ENCODE measurements at regions not wholly inside any gene's neighbourhood (a gene's known extent, or its start where the extent isn't known, plus 50 kb on each side); places are given as distances from the start of the nearest gene placed in this dataset.

DNA sequence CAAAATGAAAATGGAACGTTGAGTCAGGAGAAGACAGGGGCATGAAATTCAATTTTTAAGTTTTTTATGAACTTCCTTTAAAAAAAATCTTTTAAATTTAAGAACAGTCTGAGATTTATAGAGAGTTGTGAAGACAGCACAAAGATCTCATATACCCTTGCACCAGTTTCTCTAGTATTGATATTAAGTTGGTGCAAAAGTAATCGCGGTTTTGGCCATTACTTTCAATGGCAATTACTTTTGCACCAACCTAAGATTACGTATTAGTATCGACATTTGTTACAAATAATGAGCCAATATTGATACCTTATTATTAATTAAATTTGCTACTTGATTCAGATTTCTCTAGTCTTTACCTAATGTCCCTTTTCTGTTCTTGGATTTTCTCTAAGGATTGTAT lies 684.4 kb upstream of the CDH8 start:
- no peak for TF ChIP-seq CTCF (IDR thresholded peaks at IDR 0.05)
- DNase-seq = no peak
- H3K36me3 Mint-ChIP-seq (ENCODE audit: low read depth) = peaks cover 5% of the 10 kb centered on the region; the same call in 1 of the 2 replicates
- peaks cover 55% of the 10 kb centered on the region for H3K9me3 Mint-ChIP-seq
- no peak overlapping the region for H3K27ac Mint-ChIP-seq
- H3K4me3 Mint-ChIP-seq = no peak overlapping the region
- no peaks in the 10 kb centered on the region for H3K27me3 Mint-ChIP-seq (ENCODE audit: insufficient read depth)
- no peaks in the 10 kb centered on the region for H3K4me1 Mint-ChIP-seq (ENCODE audit: low read depth)

DNA sequence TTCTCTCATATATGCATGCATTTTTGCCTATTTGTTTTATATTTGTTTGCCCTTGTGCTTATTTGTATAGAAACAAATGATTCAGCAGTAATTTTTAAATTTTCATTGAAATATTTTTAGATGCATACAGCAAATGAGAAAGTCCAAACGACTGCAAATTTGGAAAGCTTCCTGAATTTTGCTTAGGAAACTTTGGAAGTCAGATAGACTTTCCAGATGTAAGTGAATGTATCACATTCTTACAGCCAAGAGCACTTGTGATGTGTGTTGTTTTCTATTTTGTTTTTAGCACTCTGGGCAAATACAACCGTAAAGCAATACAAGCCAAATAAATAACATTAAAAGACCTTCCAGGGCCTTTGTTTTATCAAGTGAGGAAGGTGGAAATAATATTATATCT lies 680.8 kb upstream of the CDH8 start:
- DNase-seq = no peak
- Mint-ChIP-seq H3K36me3 (ENCODE audit: low read depth) (no peaks in the 10 kb centered on the region; the same call in 1 of the 2 replicates), H3K4me3 (no peak overlapping the region), H3K27ac (no peak overlapping the region), H3K27me3 (ENCODE audit: insufficient read depth) (no peaks in the 10 kb centered on the region), H3K4me1 (ENCODE audit: low read depth) (no peaks in the 10 kb centered on the region), H3K9me3 (peaks cover 34% of the 10 kb centered on the region)
- TF ChIP-seq CTCF (IDR thresholded peaks at IDR 0.05) = no peak

- H3K27ac Mint-ChIP-seq = no peak overlapping the region
- H3K4me1 Mint-ChIP-seq (ENCODE audit: low read depth) = no peaks in the 10 kb centered on the region
- H3K9me3 Mint-ChIP-seq = peaks cover 30% of the 10 kb centered on the region
- no peaks in the 10 kb centered on the region; the same call in 1 of the 2 replicates for H3K36me3 Mint-ChIP-seq (ENCODE audit: low read depth)
- H3K4me3 Mint-ChIP-seq = no peak overlapping the region
- no peak for DNase-seq
- H3K27me3 Mint-ChIP-seq (ENCODE audit: insufficient read depth) = no peaks in the 10 kb centered on the region
- no peak for TF ChIP-seq CTCF (IDR thresholded peaks at IDR 0.05)
Observed at GRCh38 chr16:62715701-62716100, 679.5 kb upstream of the CDH8 start.

DNA sequence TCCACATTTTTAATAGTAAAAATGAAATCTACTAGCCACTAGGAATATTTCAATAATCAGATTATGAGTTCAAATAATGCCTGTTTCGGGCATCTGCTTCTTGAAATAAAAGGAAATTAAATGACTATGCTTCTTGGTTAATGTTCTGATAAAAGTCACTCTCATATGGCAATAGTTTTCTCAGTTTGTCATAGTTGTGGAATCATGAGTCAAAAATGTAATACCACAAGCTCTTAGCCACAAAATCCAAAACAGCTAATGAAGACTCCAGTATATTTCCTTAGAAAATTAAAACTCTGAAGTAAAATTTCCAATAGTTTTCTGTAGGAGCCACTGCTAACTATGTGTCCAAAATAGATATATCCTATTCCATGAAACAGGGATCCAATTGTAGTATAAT lies 676.3 kb upstream of the CDH8 start:
- TF ChIP-seq CTCF (IDR thresholded peaks at IDR 0.05) = no peak
- H3K4me1 Mint-ChIP-seq (ENCODE audit: low read depth) = no peaks in the 10 kb centered on the region
- no peaks in the 10 kb centered on the region; the same call in 1 of the 2 replicates for H3K36me3 Mint-ChIP-seq (ENCODE audit: low read depth)
- no peaks in the 10 kb centered on the region for H3K27me3 Mint-ChIP-seq (ENCODE audit: insufficient read depth)
- H3K27ac Mint-ChIP-seq = no peak overlapping the region
- DNase-seq = no peak
- no peak overlapping the region for H3K4me3 Mint-ChIP-seq
- H3K9me3 Mint-ChIP-seq = peaks cover 33% of the 10 kb centered on the region

- Mint-ChIP-seq H3K9me3 (peaks cover 33% of the 10 kb centered on the region), H3K27me3 (ENCODE audit: insufficient read depth) (no peaks in the 10 kb centered on the region), H3K4me3 (no peak overlapping the region), H3K27ac (no peak overlapping the region), H3K4me1 (ENCODE audit: low read depth) (no peaks in the 10 kb centered on the region), H3K36me3 (ENCODE audit: low read depth) (no peaks in the 10 kb centered on the region; the same call in 1 of the 2 replicates)
- DNase-seq = no peak
- no peak for TF ChIP-seq CTCF (IDR thresholded peaks at IDR 0.05)
Observed at GRCh38 chr16:62711797-62712196, 675.6 kb upstream of the CDH8 start.

GRCh38 chr16:62709794-62710193 lies 673.6 kb upstream of the CDH8 start:
- Mint-ChIP-seq H3K27me3 (ENCODE audit: insufficient read depth) (no peaks in the 10 kb centered on the region), H3K27ac (no peak overlapping the region), H3K4me3 (no peak overlapping the region), H3K4me1 (ENCODE audit: low read depth) (no peaks in the 10 kb centered on the region), H3K36me3 (ENCODE audit: low read depth) (no peaks in the 10 kb centered on the region), H3K9me3 (peaks cover 31% of the 10 kb centered on the region)
- no peak for DNase-seq
- no peak for TF ChIP-seq CTCF (IDR thresholded peaks at IDR 0.05)

Data from HFFc6 (cell line).